Psoas muscle (tissue), 7 donors: ENCODE measurements at regions not wholly inside any gene's neighbourhood (a gene's known extent, or its start where the extent isn't known, plus 50 kb on each side); places are given as distances from the start of the nearest gene placed in this dataset.

ENCODE experiments used
- ATAC-seq, 4 donors: fragments of 200-7000 bp; cut with Tn5 transposase; one replicate each; pipeline ENCODE4 v1.9.1; 2020; ENCODE audit warnings: moderate library complexity in 3 of 4, mild to moderate bottlenecking in 2 of 4
- DNase-seq, 2 donors: peaks; one replicate each; pipeline ENCODE4 v3.0.0-alpha.2; 2020
- H3K27ac ChIP-seq: fragments of 200-600 bp; one replicate; pipeline ENCODE4 v1.8.0; 2022
- H3K27me3 ChIP-seq, 3 donors: fragments of 200-600 bp in 1 of 3; one replicate each; pipeline versions ENCODE4 v1.6.1 to v1.8.0; 2013 to 2022; ENCODE audit warnings: low read length in 2 of 3, mild to moderate bottlenecking in 2 of 3, moderate library complexity in 1 of 3; ENCODE audit not compliant: insufficient read depth in 3 of 3
- H3K36me3 ChIP-seq, 2 donors: fragments of 200-600 bp in 1 of 2; one replicate each; pipeline versions ENCODE4 v1.6.1 to v1.8.0; 2013 to 2022; ENCODE audit warnings: low read depth in 1 of 2, mild to moderate bottlenecking in 1 of 2, moderate library complexity in 1 of 2; ENCODE audit not compliant: insufficient read depth in 1 of 2
- H3K4me1 ChIP-seq: fragments of 200-600 bp; one replicate; pipeline ENCODE4 v1.8.0; 2022
- H3K4me3 ChIP-seq: fragments of 200-600 bp; one replicate; pipeline ENCODE4 v1.8.0; 2022; ENCODE audit warnings: mild to moderate bottlenecking
- H3K9me3 ChIP-seq: fragments of 200-600 bp; one replicate; pipeline ENCODE4 v1.8.0; 2022
- WGBS, 3 donors: extraction: QIAGEN DNeasy Blood & Tissue Kit; methylation state at CpG; one replicate each; pipeline versions ENCODE4 v1.1.6 to v1.1.7; 2013; 5-methylcytosine and 5-hydroxymethylcytosine counted together
- intact Hi-C, 2 donors: fragments of 100-400 bp; cut with DNase I; formaldehyde crosslinking; loops; one replicate each; pipeline versions ENCODE4 v1.11.0 to v1.14.2; 2022
- TF ChIP-seq, protein P1 (sequence below): fragments of 200-600 bp; IDR thresholded peaks from one replicate; pipeline ENCODE4 v1.8.0; 2022; ENCODE audit warnings: antibody characterized with exemption
- donor health status: healthy with polysubstance abuse.
- donor health status: DM: no; HTN: no; CAD: no; lungs with moderate emphysema.
- donor health status: Bipolar disorder and iron deficiency.
- donor health status: healthy.
- donor health status: DM: yes; HTN: yes; CAD: no.
- donor health status: DM: no; HTN: no; CAD: no.
- donor health status: DM: yes; HTN: yes; CAD: no.

DNA sequence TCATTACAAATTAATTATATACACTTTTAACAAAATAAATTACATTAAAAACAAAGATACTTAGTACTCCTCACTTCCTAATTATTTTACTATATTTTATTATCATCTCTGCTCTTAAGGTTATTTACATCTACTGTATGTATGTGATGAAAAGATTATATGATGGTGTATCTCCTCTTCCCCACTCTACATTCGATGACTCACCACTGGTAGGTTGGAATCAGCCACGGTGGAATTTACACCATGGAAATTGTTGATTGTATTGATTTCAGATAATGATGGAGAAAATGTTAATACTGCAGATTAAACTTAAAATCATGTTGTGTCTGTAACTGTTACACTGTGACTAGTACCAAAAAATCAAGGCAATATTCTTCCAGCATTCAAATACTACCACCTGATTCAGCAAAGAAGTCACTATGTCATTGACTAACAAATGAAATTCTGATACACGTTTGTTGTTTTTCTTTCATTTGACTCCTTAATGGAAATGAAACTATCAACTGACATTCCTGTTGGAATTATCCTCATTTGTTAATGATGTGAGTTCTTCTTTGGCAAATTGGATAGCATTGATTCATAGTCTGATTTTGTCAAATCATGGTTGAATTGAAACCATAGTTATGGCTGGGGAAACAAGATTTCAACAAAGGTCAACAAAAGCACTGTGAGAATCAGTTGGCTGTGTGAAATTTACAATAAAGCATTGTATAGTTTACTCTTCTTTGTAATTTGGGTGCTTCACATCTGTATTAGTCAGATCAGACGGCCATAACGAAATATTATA lies 69.0 kb upstream of the NLK start:
- ATAC-seq: no peak
- Histone ChIP-seq H3K36me3 (no peaks in the 10 kb centered on the region), H3K4me1 (no peaks in the 10 kb centered on the region), H3K27ac (no peak overlapping the region), H3K27me3 (no peaks in the 10 kb centered on the region), H3K9me3 (no peaks in the 10 kb centered on the region), H3K4me3 (no peak overlapping the region)
- DNase-seq: no peak
- TF ChIP-seq, protein P1, sequence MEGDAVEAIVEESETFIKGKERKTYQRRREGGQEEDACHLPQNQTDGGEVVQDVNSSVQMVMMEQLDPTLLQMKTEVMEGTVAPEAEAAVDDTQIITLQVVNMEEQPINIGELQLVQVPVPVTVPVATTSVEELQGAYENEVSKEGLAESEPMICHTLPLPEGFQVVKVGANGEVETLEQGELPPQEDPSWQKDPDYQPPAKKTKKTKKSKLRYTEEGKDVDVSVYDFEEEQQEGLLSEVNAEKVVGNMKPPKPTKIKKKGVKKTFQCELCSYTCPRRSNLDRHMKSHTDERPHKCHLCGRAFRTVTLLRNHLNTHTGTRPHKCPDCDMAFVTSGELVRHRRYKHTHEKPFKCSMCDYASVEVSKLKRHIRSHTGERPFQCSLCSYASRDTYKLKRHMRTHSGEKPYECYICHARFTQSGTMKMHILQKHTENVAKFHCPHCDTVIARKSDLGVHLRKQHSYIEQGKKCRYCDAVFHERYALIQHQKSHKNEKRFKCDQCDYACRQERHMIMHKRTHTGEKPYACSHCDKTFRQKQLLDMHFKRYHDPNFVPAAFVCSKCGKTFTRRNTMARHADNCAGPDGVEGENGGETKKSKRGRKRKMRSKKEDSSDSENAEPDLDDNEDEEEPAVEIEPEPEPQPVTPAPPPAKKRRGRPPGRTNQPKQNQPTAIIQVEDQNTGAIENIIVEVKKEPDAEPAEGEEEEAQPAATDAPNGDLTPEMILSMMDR: no peak
- 67 to 73% (median 70%) methylated on average over 5 of the region's 5 CpGs for WGBS, 3 donors
- intact Hi-C loops: no loop called here

DNA sequence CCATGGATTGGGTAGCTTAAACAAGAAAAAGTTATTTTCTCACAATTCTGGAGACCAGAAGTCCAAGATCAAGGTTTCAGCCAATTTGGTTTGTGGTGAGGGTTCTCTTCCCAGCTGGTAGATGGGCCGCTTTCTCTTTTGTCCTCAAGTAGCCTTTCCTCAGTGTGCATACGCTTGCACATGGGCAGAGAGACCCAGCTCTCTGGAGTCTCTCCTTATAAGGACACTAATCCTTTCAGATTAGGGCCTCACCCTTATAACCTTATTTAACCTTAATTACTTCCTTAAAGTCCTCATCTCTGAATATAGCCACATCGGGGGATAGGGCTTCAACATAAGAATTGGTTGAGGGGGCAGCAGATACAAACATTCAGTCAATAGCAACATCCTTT lies 68.4 kb upstream of the NLK start:
- Histone ChIP-seq H3K9me3 (no peaks in the 10 kb centered on the region), H3K4me3 (no peak overlapping the region), H3K27me3 (no peaks in the 10 kb centered on the region), H3K27ac (no peak overlapping the region), H3K4me1 (no peaks in the 10 kb centered on the region), H3K36me3 (no peaks in the 10 kb centered on the region)
- DNase-seq (no peak), ATAC-seq (no peak)
- WGBS, 3 donors: 85 to 90% (median 87%) methylated on average over 3 of the region's 3 CpGs
- intact Hi-C loops: no loop called here
- TF ChIP-seq, protein P1: no peak

DNA sequence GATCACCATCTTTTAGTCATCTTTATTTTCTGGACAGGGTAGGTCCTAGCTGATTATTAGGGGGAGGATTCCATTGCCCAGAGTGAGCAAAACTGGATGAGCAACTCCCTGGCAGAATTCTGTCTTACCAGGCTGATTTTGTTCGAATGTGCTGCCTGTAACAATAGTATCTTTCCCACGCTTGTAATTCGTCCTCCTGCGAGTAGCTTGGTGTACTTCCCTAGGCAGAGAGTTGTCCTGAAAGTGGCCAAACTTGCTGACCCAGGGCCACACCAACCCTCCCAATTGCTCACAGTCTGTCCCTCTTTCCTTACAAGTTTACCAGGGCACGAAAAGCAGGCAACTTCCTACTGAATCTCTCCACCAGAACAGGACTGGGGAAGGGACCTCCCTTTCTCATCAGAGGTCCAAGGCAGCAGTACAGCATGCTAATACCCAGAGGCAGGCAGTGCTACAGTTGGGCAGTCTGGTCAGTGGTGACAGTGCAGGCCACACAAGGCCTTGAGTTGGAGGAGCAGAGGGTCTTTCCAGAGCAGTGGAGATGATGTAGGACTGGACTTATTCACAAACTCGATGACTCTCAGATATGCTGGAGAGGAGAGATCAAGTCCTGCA lies 67.8 kb upstream of the NLK start:
- no peaks in the 10 kb centered on the region for H3K36me3 ChIP-seq
- no peak for DNase-seq
- no peaks in the 10 kb centered on the region for H3K27me3 ChIP-seq
- no peak for ATAC-seq
- intact Hi-C loops: no loop called here
- no peak overlapping the region for H3K4me3 ChIP-seq
- 73 to 80% (median 74%) methylated on average over 6 of the region's 6 CpGs for WGBS, 3 donors
- H3K9me3 ChIP-seq: no peaks in the 10 kb centered on the region
- TF ChIP-seq, protein P1: no peak
- no peaks in the 10 kb centered on the region for H3K4me1 ChIP-seq
- no peak overlapping the region for H3K27ac ChIP-seq

DNA sequence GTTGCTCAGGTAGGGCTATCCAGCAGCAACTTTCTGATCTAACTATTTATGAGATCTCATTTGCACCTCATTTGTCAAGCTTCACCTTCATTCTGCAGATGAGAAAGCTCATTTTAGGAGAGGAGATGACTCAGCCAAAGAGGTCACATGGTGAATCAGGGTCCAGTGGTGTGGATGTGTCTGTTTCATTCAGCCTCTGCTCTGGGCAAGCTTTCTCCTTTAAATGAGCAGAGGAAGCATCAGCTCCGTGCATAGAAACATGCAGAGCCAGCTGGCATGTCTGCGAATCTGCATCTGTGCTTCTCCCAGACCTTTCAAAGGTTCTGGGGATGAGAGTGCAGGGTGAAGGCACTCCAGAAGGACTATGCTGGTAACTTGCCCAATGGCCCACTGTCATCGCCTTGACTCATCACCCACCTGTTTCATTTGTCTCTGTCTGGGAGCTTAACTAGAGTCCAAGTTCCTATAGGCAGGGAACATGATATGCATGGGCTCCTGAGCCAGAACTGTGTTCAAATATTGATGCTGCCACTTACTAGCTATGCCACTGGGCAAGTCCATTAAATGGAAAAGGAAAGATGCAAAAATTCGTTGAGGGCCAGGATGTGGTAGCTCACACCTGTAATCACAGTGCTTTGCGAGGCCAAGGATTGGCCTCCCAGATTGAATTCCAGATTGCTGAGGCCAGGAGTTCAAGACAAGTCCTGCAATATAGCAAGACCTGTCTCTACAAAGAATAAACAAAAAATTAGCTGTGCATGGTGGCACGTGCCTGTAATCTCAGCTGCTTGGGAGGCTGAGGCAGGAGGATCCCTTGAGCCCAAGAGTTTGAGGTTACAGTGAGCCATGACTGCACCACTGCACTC lies 67.1 kb upstream of the NLK start:
- Histone ChIP-seq H3K9me3 (no peaks in the 10 kb centered on the region), H3K27ac (no peak overlapping the region), H3K4me1 (no peaks in the 10 kb centered on the region), H3K27me3 (no peaks in the 10 kb centered on the region), H3K4me3 (no peak overlapping the region), H3K36me3 (no peaks in the 10 kb centered on the region)
- WGBS, 3 donors: 46 to 56% (median 53%) methylated on average over 6 of the region's 6 CpGs
- TF ChIP-seq, protein P1: no peak
- DNase-seq (no peak), ATAC-seq (peak in 1 of 4 donors; percentile 49)
- intact Hi-C loops: no loop called here
